PC-3 (cell line): ENCODE measurements at regions not wholly inside any gene's neighbourhood (a gene's known extent, or its start where the extent isn't known, plus 50 kb on each side); places are given as distances from the start of the nearest gene placed in this dataset.

Experiments
- CTCF ChIP-seq: fragments of 300-600 bp; sonication (generic); conservative IDR thresholded peaks from 2 replicates; pipeline ENCODE4 v1.5.1; 2017; ENCODE audit warnings: antibody characterized with exemption, low read depth, mild to moderate bottlenecking, low read length
- EZH2 ChIP-seq: fragments of 300-600 bp; sonication (generic); IDR thresholded peaks from one replicate; pipeline ENCODE4 v1.6.1; 2017; ENCODE audit warnings: antibody characterized with exemption, mild to moderate bottlenecking, low read length; ENCODE audit not compliant: unreplicated experiment

GRCh38 chr3:184461219-184461618 lies 81.4 kb downstream of the CHRD start:
- TF ChIP-seq CTCF (no peak), EZH2 (no peak)
